ENCODE measurements at regions not wholly inside any gene's neighbourhood (a gene's known extent, or its start where the extent isn't known, plus 50 kb on each side); places are given as distances from the start of the nearest gene placed in this dataset.
"Not testable (repeated sequence)": the region's sequence is repeated elsewhere in the genome, so short reads cannot be mapped to it uniquely, and the experiment has no call there.

GRCh38 chr22:27046603-27047002, 389.2 kb downstream of the MIAT start:
- no peaks in the 10 kb centered on the region for H3K27me3 ChIP-seq
- H3K4me3 ChIP-seq = no peak overlapping the region
- DNase-seq = no peak
- H3K9me3 ChIP-seq = peaks cover 2% of the 10 kb centered on the region; the same call in 1 of the 2 replicates
- no peaks in the 10 kb centered on the region for H3K36me3 ChIP-seq

DNA sequence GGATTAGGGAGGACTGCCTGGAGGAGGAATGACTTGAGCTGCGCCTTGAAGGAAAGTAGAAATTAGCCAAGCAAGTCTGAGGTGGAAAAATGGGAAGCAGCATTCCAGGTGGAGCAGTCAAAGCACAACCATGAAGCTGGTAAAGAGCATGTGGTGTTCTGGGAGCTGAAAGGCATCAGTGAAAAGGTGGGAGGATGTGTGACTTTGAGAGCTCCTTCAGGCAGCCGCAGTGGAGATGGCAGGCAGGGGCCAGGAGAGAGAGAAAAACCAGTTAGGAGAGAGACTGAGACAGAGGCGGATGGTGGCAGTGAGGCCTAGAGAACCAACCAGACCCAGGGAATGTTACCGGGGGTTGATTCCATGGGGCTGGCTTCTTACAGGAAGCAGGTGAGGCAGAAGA, 393.4 kb downstream of the MIAT start:
- no peak for DNase-seq
- Histone ChIP-seq H3K27me3 (no peaks in the 10 kb centered on the region), H3K36me3 (no peaks in the 10 kb centered on the region), H3K4me3 (no peak overlapping the region), H3K9me3 (peaks cover 2% of the 10 kb centered on the region; the same call in 1 of the 2 replicates)

- Histone ChIP-seq H3K27me3 (no peaks in the 10 kb centered on the region), H3K36me3 (no peaks in the 10 kb centered on the region), H3K4me3 (no peak overlapping the region), H3K9me3 (peaks cover 2% of the 10 kb centered on the region; the same call in 1 of the 2 replicates)
- no peak for DNase-seq
Measured at GRCh38 chr22:27051407-27051806, 394.0 kb downstream of the MIAT start.

DNA sequence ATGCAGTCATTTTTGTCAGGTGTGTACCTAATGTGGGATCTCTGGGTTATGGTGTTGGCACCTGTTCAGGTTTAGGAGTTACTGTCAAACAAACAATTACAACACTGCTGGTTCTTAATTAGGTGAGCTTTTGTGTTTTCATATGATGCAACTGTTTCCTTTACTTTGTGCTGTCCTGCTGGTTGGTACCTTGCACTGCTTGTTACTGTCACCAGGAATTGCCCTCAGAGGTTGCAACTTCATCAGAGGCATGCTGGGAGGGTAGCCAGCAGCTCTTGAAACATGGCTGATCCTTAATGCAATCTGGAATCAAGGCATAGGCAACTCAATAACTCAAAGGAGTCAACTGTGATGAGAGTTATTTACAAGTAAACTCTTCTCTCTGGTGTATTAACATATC, 400.3 kb downstream of the MIAT start:
- Histone ChIP-seq H3K36me3 (no peaks in the 10 kb centered on the region), H3K27me3 (no peaks in the 10 kb centered on the region), H3K9me3 (no peaks in the 10 kb centered on the region), H3K4me3 (no peak overlapping the region)
- DNase-seq = no peak

DNA sequence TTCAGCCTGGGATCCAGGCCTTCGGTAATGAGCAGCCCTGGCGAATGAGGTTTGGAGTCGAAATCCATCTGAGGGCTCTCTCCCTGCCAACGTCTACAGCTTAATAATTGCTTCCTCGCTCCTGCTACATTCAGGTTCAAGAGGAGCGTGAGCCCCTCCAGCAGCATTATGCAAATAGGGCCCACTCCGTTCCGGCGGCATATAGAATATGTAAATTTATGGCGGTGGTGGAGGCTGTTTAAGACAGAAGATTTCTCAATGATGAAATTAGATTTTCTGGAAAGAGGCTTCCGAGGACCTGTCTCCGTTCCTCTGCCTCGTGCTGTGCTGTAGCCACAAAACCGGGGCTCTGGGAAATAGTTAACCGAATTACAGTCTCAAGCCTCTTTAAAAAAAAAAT, 402.8 kb downstream of the MIAT start:
- Histone ChIP-seq H3K36me3 (no peaks in the 10 kb centered on the region), H3K9me3 (no peaks in the 10 kb centered on the region), H3K4me3 (no peak overlapping the region), H3K27me3 (no peaks in the 10 kb centered on the region)
- no peak for DNase-seq

DNA sequence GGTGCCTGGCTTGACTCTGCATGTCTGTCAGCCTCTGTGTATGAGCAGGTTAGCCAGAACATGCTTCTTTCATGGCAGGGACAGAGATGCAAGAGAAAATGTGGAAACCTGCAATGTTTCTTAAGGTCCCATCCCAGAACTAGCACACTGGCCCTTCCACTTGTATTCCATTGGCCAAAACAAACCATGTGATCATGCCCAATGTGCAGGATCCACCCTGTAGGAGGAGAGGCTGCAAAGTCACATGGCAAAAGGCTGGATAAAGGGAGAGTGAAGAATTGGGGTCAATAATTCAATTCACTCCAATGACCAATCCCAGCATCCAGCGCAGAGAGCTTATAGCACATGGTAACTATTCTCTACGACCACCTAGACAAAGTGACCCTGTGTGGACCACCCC, 405.5 kb downstream of the MIAT start:
- Histone ChIP-seq H3K9me3 (no peaks in the 10 kb centered on the region), H3K27me3 (no peaks in the 10 kb centered on the region), H3K4me3 (no peak overlapping the region), H3K36me3 (no peaks in the 10 kb centered on the region)
- no peak for DNase-seq

- Histone ChIP-seq H3K27me3 (no peaks in the 10 kb centered on the region), H3K36me3 (no peaks in the 10 kb centered on the region), H3K4me3 (no peak overlapping the region), H3K9me3 (no peaks in the 10 kb centered on the region)
- DNase-seq = no peak
Measured at GRCh38 chr22:27063406-27063805, 406.0 kb downstream of the MIAT start.

DNA sequence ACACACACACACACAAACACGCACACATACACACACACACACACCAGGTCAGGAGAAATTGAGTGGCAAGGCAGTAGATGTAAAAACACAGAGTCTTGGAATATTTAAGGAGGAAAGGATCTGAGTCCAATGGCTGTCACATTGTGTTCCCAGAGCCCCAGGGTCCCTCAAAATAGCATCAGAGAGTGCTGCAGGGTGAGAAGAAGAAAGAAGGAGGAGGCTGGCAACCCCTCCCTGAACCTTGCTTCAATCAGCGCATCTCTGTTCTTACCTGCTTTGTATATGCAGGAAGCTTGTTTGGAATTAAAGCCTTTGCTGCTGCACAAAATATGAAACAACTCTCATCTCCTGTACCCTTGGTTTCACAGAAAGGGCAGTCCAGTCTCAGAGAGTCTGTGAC, 406.5 kb downstream of the MIAT start:
- H3K27me3 ChIP-seq = no peaks in the 10 kb centered on the region
- no peaks in the 10 kb centered on the region for H3K9me3 ChIP-seq
- H3K36me3 ChIP-seq = no peaks in the 10 kb centered on the region
- no peak for DNase-seq
- no peak overlapping the region for H3K4me3 ChIP-seq

DNA sequence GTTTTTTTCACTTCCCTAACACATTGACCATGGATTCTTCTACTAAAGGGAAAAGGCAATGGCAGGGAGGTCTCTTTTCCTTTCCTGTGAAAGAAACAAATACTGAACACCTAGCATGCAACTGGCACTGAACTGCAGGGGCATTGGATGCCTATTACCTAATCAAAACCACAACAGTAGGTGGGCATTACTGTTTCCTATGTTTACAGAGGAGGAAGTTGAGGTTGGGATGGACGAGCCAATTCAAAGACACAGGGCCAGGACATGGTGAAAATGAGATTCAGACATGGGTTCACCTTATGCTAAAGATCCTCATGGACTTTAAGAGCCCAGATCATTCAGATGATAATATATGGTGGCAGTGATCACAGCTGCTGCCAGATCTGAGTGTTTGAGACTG, 407.0 kb downstream of the MIAT start:
- Histone ChIP-seq H3K27me3 (no peaks in the 10 kb centered on the region), H3K4me3 (no peak overlapping the region), H3K36me3 (no peaks in the 10 kb centered on the region), H3K9me3 (no peaks in the 10 kb centered on the region)
- no peak for DNase-seq

DNA sequence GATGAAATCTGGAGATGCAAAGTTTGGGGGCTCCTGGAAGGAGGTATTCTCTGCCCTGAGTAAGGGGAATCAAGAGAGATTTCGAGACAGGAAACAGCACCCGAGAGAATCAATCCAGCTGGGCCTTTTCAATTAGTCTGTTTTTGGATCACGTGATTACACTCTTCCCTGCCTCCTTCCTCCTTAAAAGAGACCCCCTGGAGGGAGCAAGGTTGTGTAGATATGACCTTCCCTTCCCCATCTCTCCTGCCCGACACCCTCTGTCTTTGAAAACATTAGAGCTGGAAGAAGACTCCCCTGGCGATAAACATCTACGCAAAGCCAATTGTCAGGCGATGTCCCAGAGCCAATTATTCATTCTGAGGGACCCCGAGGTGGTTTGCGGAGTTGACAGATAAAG, 407.9 kb downstream of the MIAT start:
- DNase-seq = no peak
- no peak overlapping the region for H3K4me3 ChIP-seq
- H3K36me3 ChIP-seq = no peaks in the 10 kb centered on the region
- no peaks in the 10 kb centered on the region for H3K27me3 ChIP-seq
- H3K9me3 ChIP-seq = no peaks in the 10 kb centered on the region

DNA sequence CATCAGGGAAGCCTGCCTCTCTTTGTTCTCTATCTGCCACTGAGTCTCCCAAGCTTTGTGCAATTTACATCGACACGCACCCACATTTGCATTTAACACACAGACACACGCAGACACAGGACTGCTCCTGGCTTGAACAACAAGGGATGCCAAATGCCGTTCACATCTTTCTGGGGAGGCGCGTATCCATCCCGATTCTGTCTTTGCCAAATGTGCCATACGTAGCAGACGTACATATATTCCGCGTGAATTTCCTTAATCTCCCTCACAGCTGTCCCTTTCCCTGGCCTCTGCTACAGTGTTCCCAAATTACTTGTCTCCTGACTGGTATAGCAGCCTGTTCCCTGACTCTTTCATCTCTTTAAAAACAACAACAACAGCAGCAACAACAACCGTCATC, 409.5 kb downstream of the MIAT start:
- Histone ChIP-seq H3K36me3 (no peaks in the 10 kb centered on the region), H3K27me3 (no peaks in the 10 kb centered on the region), H3K9me3 (no peaks in the 10 kb centered on the region), H3K4me3 (no peak overlapping the region)
- DNase-seq = no peak

GRCh38 chr22:27068121-27068520, 410.7 kb downstream of the MIAT start:
- DNase-seq = no peak
- Histone ChIP-seq H3K4me3 (no peak overlapping the region), H3K36me3 (no peaks in the 10 kb centered on the region), H3K9me3 (no peaks in the 10 kb centered on the region), H3K27me3 (no peaks in the 10 kb centered on the region)

- Histone ChIP-seq H3K4me3 (no peak overlapping the region), H3K9me3 (no peaks in the 10 kb centered on the region), H3K36me3 (no peaks in the 10 kb centered on the region), H3K27me3 (no peaks in the 10 kb centered on the region)
- DNase-seq = no peak
Measured at GRCh38 chr22:27070594-27070993, 413.2 kb downstream of the MIAT start.

DNA sequence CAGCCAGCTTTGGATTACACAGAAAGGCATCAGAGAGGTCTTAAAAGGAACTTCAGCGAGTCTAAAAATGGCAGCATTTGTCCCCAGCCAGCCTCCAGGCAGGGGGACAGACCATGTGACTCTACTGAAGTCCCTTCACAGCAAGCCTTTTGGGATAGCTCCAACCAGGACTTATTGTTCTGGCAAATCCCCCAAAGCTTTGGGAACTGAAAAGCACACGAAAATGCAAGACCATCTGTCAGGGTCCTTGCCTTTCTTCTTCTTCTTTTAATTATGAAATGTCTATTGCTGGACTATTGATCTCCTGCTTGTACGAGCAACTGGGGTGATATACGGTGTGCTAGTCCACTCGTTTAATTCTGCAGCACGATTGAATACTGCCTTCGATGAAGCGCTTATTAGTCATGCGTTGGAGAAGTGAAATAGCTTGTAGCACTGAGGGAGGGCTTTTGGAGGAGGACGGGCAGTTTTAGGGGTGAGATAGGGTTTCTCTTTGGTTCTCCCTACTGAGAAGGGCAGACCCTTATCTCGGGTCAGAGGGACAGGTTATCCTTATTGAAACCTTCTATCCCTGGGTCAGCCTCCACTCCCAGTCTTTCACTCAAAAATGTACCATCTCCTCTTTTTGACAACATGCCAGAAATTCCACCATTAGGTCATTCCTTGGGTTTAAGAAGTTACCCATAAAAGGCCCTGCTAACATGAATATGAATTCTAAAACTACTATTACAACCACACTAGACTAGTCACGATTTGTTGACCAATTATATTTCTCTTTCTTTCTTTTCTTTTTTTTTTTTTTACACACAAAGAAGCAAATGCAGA, 416.4 kb downstream of the MIAT start:
- no peaks in the 10 kb centered on the region for H3K9me3 ChIP-seq
- H3K4me3 ChIP-seq = no peak overlapping the region
- no peak for DNase-seq
- H3K36me3 ChIP-seq = no peaks in the 10 kb centered on the region
- H3K27me3 ChIP-seq = no peaks in the 10 kb centered on the region; the same call in 1 of the 2 replicates

DNA sequence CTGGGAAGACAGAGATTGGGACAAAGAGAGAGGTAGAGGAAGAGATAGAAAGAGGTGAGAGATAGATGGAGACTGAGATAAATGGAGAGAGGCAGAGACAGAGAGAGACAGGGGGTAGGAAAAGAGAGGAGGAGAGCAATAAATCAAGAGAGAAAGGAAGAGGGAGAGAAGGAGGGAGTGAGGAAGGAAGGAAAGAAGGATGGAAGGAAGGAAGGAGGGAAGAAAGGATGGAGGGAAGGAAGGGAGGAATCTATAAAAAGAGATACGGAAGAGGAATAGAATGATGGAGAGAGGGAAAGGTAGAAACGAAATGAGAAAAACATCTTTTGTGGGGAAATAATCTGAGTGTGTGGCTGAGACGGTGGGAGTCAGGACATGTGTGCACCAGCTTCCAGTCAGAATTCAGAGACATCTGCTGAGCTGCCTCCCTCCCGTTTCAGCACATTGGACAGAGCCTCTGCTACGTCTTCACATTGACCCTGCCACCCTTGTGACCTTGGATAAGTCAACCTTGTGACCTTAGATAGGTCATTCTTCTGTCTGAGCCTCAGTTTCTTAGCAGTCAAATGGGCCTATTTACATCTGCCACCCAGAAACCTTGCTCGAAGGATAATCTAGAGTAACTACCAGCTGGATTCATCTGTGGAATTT, 417.8 kb downstream of the MIAT start:
- Histone ChIP-seq H3K4me3 (no peak overlapping the region), H3K27me3 (no peaks in the 10 kb centered on the region; the same call in 1 of the 2 replicates), H3K9me3 (no peaks in the 10 kb centered on the region), H3K36me3 (no peaks in the 10 kb centered on the region)
- no peak for DNase-seq

DNA sequence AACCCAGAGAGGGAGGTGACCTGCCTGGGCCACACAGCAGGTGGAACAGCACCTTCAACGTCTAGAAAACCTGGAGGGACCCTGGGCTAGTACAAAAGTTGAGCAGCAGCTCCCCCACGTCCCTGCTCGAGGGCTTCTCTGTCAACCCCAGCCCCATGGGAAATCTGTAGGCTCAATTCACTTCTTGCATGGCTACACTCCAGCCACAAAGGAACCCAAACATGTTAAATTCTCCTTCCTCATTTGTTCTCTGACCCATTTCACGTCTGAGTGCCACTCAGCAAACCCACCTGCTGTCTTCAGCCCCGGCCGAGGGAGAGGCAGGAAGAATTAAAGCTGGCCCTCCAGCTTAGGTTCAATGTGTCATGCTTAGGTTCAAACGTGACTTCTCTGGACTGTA, 418.5 kb downstream of the MIAT start:
- H3K36me3 ChIP-seq = no peaks in the 10 kb centered on the region
- no peak for DNase-seq
- no peak overlapping the region for H3K4me3 ChIP-seq
- H3K27me3 ChIP-seq = no peaks in the 10 kb centered on the region; the same call in 1 of the 2 replicates
- no peaks in the 10 kb centered on the region for H3K9me3 ChIP-seq

- H3K4me3 ChIP-seq, H3K36me3 ChIP-seq, H3K9me3 ChIP-seq, H3K27me3 ChIP-seq, DNase-seq: not testable (repeated sequence)
Measured at GRCh38 chr22:27078064-27078463, 420.7 kb downstream of the MIAT start.

GRCh38 chr22:27080036-27080578, 422.7 kb downstream of the MIAT start:
- Histone ChIP-seq H3K36me3 (no peaks in the 10 kb centered on the region), H3K9me3 (no peaks in the 10 kb centered on the region), H3K27me3 (no peaks in the 10 kb centered on the region; the same call in 1 of the 2 replicates), H3K4me3 (no peak overlapping the region)
- DNase-seq = no peak

All from MG63 (cell line).